Activated CD8-positive, alpha-beta T cell treated with anti-CD3 and anti-CD28 coated beads for 36 hours (primary cell): ENCODE measurements at regions not wholly inside any gene's neighbourhood (a gene's known extent, or its start where the extent isn't known, plus 50 kb on each side); places are given as distances from the start of the nearest gene placed in this dataset.

Experiments
- ATAC-seq: fragments of 200-7000 bp; cut with Tn5 transposase; one replicate; pipeline ENCODE4 v1.10.0; 2021; ENCODE audit warnings: mild to moderate bottlenecking, moderate library complexity
- CTCF ChIA-PET: fragments of 350-600 bp; sonication (Branson Sonifier 250); formaldehyde crosslinking; loops from one replicate; lab custom pipeline; 2021; ENCODE audit warnings: antibody characterized with exemption; lab: Charles Lee
- POLR2A ChIA-PET: fragments of 350-600 bp; sonication (Branson Sonifier 250); formaldehyde crosslinking; loops from one replicate; lab custom pipeline; 2021; ENCODE audit warnings: antibody characterized with exemption; lab: Charles Lee
- DNase-seq: peaks from one replicate; pipeline ENCODE4 v3.0.0-alpha.2; 2020
- H3K27ac Mint-ChIP-seq: one replicate; pipeline ENCODE4 v1.8.0; 2021; ENCODE audit warnings: mild to moderate bottlenecking, mixed read lengths
- H3K27me3 Mint-ChIP-seq: one replicate; pipeline ENCODE4 v1.8.0; 2021; ENCODE audit warnings: mixed read lengths
- H3K36me3 Mint-ChIP-seq: one replicate; pipeline ENCODE4 v1.8.0; 2021; ENCODE audit warnings: low read depth, mixed read lengths
- H3K4me1 Mint-ChIP-seq: one replicate; pipeline ENCODE4 v1.8.0; 2021; ENCODE audit warnings: low read depth, mixed read lengths
- H3K4me3 Mint-ChIP-seq: one replicate; pipeline ENCODE4 v1.8.0; 2021; ENCODE audit warnings: mild to moderate bottlenecking, moderate library complexity, mixed read lengths
- H3K9me3 Mint-ChIP-seq: one replicate; pipeline ENCODE4 v1.8.0; 2021; ENCODE audit warnings: mixed read lengths
- intact Hi-C: fragments of 100-400 bp; cut with micrococcal nuclease; formaldehyde crosslinking; loops from one replicate; pipeline ENCODE4 v1.10.0; 2022
- TF ChIP-seq, protein P1 (sequence below): fragments of 200-600 bp; IDR thresholded peaks from one replicate; pipeline ENCODE4 v1.8.0; 2022; ENCODE audit warnings: antibody characterized with exemption, mild to moderate bottlenecking

- no peak overlapping the region for H3K27ac Mint-ChIP-seq
- H3K36me3 Mint-ChIP-seq: no peaks in the 10 kb centered on the region
- ChIA-PET CTCF (interaction anchor here (1.0 to 1.4 kb wide), 2 partner anchors 13 to 14 kb away, joined by 3 to 5 read pairs; no protein-coding TSS in a partner anchor), POLR2A (no interaction called here)
- H3K4me3 Mint-ChIP-seq: no peak overlapping the region
- TF ChIP-seq, protein P1, sequence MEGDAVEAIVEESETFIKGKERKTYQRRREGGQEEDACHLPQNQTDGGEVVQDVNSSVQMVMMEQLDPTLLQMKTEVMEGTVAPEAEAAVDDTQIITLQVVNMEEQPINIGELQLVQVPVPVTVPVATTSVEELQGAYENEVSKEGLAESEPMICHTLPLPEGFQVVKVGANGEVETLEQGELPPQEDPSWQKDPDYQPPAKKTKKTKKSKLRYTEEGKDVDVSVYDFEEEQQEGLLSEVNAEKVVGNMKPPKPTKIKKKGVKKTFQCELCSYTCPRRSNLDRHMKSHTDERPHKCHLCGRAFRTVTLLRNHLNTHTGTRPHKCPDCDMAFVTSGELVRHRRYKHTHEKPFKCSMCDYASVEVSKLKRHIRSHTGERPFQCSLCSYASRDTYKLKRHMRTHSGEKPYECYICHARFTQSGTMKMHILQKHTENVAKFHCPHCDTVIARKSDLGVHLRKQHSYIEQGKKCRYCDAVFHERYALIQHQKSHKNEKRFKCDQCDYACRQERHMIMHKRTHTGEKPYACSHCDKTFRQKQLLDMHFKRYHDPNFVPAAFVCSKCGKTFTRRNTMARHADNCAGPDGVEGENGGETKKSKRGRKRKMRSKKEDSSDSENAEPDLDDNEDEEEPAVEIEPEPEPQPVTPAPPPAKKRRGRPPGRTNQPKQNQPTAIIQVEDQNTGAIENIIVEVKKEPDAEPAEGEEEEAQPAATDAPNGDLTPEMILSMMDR: no peak
- intact Hi-C loops: loop anchor here (10.0 kb wide), 1 partner anchor 799 kb away; no protein-coding TSS in a partner anchor
- ATAC-seq (no peak), DNase-seq (no peak)
- no peaks in the 10 kb centered on the region for H3K4me1 Mint-ChIP-seq
- peaks cover 3% of the 10 kb centered on the region for H3K27me3 Mint-ChIP-seq
- H3K9me3 Mint-ChIP-seq: no peaks in the 10 kb centered on the region
Measured at GRCh38 chr14:54343272-54344121, 53.3 kb upstream of the CDKN3 start.

DNA sequence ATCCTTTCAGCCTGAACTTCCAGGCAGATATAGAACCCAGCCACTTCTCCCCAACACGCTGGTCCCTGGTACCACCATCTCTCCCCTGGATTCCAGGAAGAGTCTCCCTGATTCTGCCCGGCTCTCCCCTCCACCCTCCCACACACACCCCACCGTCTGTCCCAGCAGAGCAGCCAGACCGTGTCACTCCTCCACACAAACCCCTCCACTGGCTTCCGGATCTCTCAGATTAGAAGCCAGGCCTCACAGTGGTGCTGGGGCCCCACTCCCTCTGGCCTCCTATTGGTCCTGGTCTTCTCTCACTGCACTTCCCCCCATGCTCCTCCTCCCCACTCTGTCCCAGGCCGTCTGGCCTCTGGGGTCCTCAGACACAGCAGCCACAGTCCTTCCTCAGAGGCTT, 52.4 kb upstream of the CDKN3 start:
- intact Hi-C loops: loop anchor here (10.0 kb wide), 1 partner anchor 800 kb away; no protein-coding TSS in a partner anchor

DNA sequence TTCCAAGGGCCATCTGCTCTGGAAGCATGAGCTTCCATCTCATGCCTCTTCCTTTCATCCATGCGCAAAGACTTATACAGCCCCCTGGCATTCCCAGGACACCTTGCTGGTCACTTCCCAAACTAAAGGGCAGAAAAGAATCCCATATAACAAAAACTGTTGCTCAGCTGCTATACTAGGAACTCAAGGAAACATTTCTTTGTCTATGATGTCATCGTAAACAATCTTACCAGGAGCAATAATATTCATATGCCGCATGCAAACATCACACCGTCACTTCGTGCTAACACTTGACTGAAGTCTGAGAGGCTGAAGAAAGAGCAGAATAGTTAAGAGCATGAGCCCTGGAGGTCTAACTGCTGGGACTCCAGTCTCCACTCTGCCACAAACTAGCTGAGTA, 50.5 kb upstream of the CDKN3 start:
- intact Hi-C loops: loop anchor here (10.0 kb wide), 1 partner anchor 801 kb away; no protein-coding TSS in a partner anchor
- Mint-ChIP-seq H3K4me3 (no peak overlapping the region), H3K27ac (no peak overlapping the region), H3K27me3 (peaks cover 8% of the 10 kb centered on the region), H3K36me3 (no peaks in the 10 kb centered on the region), H3K4me1 (no peaks in the 10 kb centered on the region), H3K9me3 (no peaks in the 10 kb centered on the region)
- POLR2A ChIA-PET: no interaction called here
- DNase-seq (no peak), ATAC-seq (no peak)
- CTCF ChIA-PET: no interaction called here
- TF ChIP-seq, protein P1: no peak

More for the DNA sequence above, 52.4 kb upstream of the CDKN3 start:
- Mint-ChIP-seq H3K4me1 (no peaks in the 10 kb centered on the region), H3K36me3 (no peaks in the 10 kb centered on the region), H3K9me3 (no peaks in the 10 kb centered on the region), H3K4me3 (no peak overlapping the region), H3K27me3 (peaks cover 5% of the 10 kb centered on the region), H3K27ac (no peak overlapping the region)
- DNase-seq (no peak), ATAC-seq (no peak)
- ChIA-PET CTCF (no interaction called here), POLR2A (no interaction called here)
- TF ChIP-seq, protein P1: no peak
